Dendritic cell treated with granulocyte-macrophage colony-stimulating factor and Interleukin-4, amounts not matched to agents 40 ng/mL and 50 ng/mL, for 4 days (primary cell): ENCODE measurements at regions not wholly inside any gene's neighbourhood (a gene's known extent, or its start where the extent isn't known, plus 50 kb on each side); places are given as distances from the start of the nearest gene placed in this dataset.
"Not testable (repeated sequence)": the region's sequence is repeated elsewhere in the genome, so short reads cannot be mapped to it uniquely, and the experiment has no call there.

Experiments
- H3K27ac Mint-ChIP-seq: one replicate; pipeline ENCODE4 v1.8.0; 2022; ENCODE audit warnings: mild to moderate bottlenecking, mixed read lengths
- H3K27me3 Mint-ChIP-seq: one replicate; pipeline ENCODE4 v1.8.0; 2022; ENCODE audit warnings: mild to moderate bottlenecking, mixed read lengths
- H3K36me3 Mint-ChIP-seq: one replicate; pipeline ENCODE4 v1.8.0; 2022; ENCODE audit warnings: low read depth, mixed read lengths
- H3K4me1 Mint-ChIP-seq: one replicate; pipeline ENCODE4 v1.8.0; 2022; ENCODE audit warnings: low read depth, mixed read lengths
- H3K4me3 Mint-ChIP-seq: one replicate; pipeline ENCODE4 v1.8.0; 2022; ENCODE audit warnings: mild to moderate bottlenecking, moderate library complexity, mixed read lengths
- H3K9me3 Mint-ChIP-seq: one replicate; pipeline ENCODE4 v1.8.0; 2022; ENCODE audit warnings: mixed read lengths
- intact Hi-C: fragments of 100-400 bp; cut with micrococcal nuclease; formaldehyde crosslinking; loops from one replicate; pipeline ENCODE4 v1.15.0; 2022

- Mint-ChIP-seq H3K9me3 (no peaks in the 10 kb centered on the region), H3K27me3 (no peaks in the 10 kb centered on the region), H3K4me3 (no peak overlapping the region), H3K4me1 (no peaks in the 10 kb centered on the region), H3K36me3 (no peaks in the 10 kb centered on the region), H3K27ac (no peak overlapping the region)
- intact Hi-C loops = no loop called here
Measured at GRCh38 chr2:156765450-156765849, 329.3 kb downstream of the GPD2 start.

- intact Hi-C loops = no loop called here
- Mint-ChIP-seq H3K27me3 (no peaks in the 10 kb centered on the region), H3K36me3 (no peaks in the 10 kb centered on the region), H3K9me3 (peaks cover 6% of the 10 kb centered on the region), H3K4me1 (no peaks in the 10 kb centered on the region), H3K27ac (no peak overlapping the region), H3K4me3 (no peak overlapping the region)
Measured at GRCh38 chr2:156769802-156770201, 333.6 kb downstream of the GPD2 start.

DNA sequence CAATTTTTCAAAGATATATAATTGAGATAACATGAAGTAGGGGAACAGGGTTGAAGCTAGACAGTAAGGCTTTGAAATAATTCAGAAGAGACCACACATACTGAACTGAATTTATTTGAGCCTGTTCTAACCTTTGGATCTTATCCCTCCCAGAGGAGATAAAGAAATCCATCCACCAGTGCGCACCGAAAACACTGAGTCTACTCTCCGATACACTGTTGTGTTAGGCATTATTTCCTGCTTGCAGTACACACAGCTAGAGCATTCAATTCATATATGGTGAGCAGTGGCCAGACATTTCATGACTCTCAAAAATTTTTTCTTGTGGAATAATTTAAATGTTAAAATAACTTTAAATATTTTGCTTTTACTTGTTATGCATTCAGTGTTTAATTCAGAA lies 342.7 kb downstream of the GPD2 start:
- no peaks in the 10 kb centered on the region for H3K36me3 Mint-ChIP-seq
- H3K27me3 Mint-ChIP-seq = no peaks in the 10 kb centered on the region
- no peaks in the 10 kb centered on the region for H3K4me1 Mint-ChIP-seq
- no peak overlapping the region for H3K27ac Mint-ChIP-seq
- intact Hi-C loops = no loop called here
- peaks cover 16% of the 10 kb centered on the region for H3K9me3 Mint-ChIP-seq
- H3K4me3 Mint-ChIP-seq = no peak overlapping the region

DNA sequence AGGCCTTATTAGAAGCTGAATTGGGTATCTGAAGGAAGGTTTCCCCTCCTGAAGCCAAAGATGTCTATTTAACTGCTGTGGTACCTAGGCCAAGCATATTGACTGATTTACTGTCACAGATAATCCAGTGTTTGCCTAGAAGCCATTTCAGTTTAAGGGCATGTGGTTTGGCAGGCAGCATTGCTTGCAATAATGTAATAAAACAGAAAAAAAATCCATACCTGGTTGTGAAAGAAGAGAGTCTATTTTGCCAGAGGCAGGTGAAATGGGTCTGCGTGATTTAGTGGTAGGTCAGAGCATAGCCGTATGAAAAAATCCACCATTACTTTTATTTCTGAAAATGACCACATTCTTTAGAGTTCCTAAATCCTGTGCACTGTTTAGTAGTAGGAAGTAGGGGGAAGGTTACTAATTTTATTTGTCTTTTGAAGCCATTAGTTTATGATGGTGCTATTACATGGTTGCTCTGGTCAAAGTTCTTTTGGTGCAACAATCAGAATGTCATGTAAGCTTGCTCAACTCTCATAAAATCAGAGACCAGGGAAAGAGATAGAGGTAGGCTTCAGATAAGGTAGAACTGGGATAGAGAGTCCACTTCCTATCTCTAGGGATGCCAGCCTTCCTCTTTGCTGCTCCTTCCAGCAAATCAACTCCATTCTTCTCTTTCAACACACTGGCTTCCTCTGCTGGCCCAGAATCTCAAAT lies 343.4 kb downstream of the GPD2 start:
- Mint-ChIP-seq H3K4me1 (no peaks in the 10 kb centered on the region), H3K9me3 (peaks cover 11% of the 10 kb centered on the region), H3K36me3 (no peaks in the 10 kb centered on the region), H3K27ac (no peak overlapping the region), H3K27me3 (no peaks in the 10 kb centered on the region), H3K4me3 (no peak overlapping the region)
- intact Hi-C loops = no loop called here

GRCh38 chr2:156781677-156782076 lies 345.5 kb downstream of the GPD2 start:
- H3K9me3 Mint-ChIP-seq, H3K36me3 Mint-ChIP-seq, H3K27ac Mint-ChIP-seq, H3K4me3 Mint-ChIP-seq, intact Hi-C loops, H3K4me1 Mint-ChIP-seq, H3K27me3 Mint-ChIP-seq: not testable (repeated sequence)

DNA sequence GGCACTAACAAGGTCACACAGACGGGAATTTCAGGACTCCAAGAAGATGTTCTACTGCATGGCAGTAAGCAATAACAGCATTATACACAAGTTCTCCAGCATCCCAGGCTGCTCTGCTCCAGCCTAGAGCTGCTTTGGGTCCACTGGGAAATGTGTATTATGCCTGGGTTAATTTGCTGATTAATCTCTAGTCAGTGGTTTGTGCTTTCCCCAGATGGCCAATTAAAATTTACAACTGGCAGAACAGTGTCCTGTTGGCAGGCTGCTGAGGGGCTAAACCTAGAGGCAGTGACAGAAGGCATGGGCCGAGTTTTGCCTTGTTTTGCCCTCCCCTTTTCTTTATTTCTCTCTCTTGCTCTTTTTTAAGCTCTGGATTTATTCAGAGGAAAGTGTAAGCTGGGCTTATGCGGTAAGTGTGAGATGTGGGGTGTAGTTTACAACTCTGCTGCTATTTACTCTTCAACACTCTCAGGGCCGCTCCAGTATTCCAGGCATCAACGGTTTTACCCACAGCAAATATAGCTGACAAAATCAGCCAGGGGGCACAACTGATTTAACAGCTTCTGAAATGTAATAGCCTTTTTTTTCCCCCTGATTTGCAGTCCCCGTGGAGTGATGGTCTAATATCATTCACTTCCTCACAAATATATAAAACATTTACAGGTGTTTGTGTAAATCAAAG lies 348.0 kb downstream of the GPD2 start:
- no peaks in the 10 kb centered on the region for H3K27me3 Mint-ChIP-seq
- H3K27ac Mint-ChIP-seq = no peak overlapping the region
- intact Hi-C loops = no loop called here
- H3K4me1 Mint-ChIP-seq = no peaks in the 10 kb centered on the region
- H3K36me3 Mint-ChIP-seq = no peaks in the 10 kb centered on the region
- H3K9me3 Mint-ChIP-seq = no peaks in the 10 kb centered on the region
- no peak overlapping the region for H3K4me3 Mint-ChIP-seq

GRCh38 chr2:156787517-156787916 lies 351.3 kb downstream of the GPD2 start:
- no peaks in the 10 kb centered on the region for H3K9me3 Mint-ChIP-seq
- no peaks in the 10 kb centered on the region for H3K4me1 Mint-ChIP-seq
- intact Hi-C loops = no loop called here
- H3K27me3 Mint-ChIP-seq = no peaks in the 10 kb centered on the region
- H3K4me3 Mint-ChIP-seq = no peak overlapping the region
- no peak overlapping the region for H3K27ac Mint-ChIP-seq
- H3K36me3 Mint-ChIP-seq = no peaks in the 10 kb centered on the region

- Mint-ChIP-seq H3K27me3 (no peaks in the 10 kb centered on the region), H3K4me3 (no peak overlapping the region), H3K36me3 (no peaks in the 10 kb centered on the region), H3K27ac (no peak overlapping the region), H3K4me1 (no peaks in the 10 kb centered on the region), H3K9me3 (no peaks in the 10 kb centered on the region)
- intact Hi-C loops = no loop called here
Measured at GRCh38 chr2:156790343-156791037, 354.3 kb downstream of the GPD2 start.

- Mint-ChIP-seq H3K4me3 (no peak overlapping the region), H3K9me3 (no peaks in the 10 kb centered on the region)
- intact Hi-C loops = no loop called here
Measured at GRCh38 chr2:156792242-156792840, 356.2 kb downstream of the GPD2 start.

GRCh38 chr2:156797832-156798231 lies 361.7 kb downstream of the GPD2 start:
- Mint-ChIP-seq H3K36me3 (no peaks in the 10 kb centered on the region), H3K4me3 (no peak overlapping the region), H3K4me1 (no peaks in the 10 kb centered on the region), H3K27ac (no peak overlapping the region), H3K27me3 (no peaks in the 10 kb centered on the region), H3K9me3 (no peaks in the 10 kb centered on the region)
- intact Hi-C loops = no loop called here

More at GRCh38 chr2:156792242-156792840, 356.2 kb downstream of the GPD2 start:
- Mint-ChIP-seq H3K27me3 (no peaks in the 10 kb centered on the region), H3K27ac (no peak overlapping the region), H3K4me1 (no peaks in the 10 kb centered on the region), H3K36me3 (no peaks in the 10 kb centered on the region)

DNA sequence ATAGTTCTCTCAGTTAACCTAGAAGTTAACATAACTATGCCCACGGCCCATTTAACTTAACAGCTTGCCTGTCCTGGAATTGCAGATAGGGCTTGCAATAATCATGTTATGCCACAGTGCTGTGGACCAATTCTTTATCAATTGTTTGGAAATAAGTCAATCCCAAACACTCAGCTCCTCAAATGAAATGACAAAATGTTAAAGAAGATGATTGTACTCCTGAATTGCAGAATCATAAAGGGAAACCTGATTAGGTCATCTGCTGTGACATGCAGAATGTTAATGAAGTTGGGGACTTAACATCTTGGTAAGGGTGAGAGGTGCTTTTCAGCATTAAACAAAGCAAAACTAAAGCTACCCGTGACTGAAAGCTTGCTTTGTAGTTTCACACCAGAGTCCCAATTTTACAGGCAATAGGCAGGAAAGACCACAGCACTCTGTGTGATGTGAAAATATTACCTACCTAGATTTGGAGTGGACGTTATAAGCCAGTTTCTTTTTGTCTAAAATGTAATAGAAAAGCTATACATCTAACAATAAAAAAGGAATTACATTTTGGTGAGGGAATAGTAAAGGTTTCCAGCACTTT lies 364.0 kb downstream of the GPD2 start:
- Mint-ChIP-seq H3K9me3 (no peaks in the 10 kb centered on the region), H3K4me1 (no peaks in the 10 kb centered on the region), H3K27me3 (peaks cover 4% of the 10 kb centered on the region), H3K27ac (no peak overlapping the region), H3K4me3 (no peak overlapping the region), H3K36me3 (no peaks in the 10 kb centered on the region)
- intact Hi-C loops = no loop called here

DNA sequence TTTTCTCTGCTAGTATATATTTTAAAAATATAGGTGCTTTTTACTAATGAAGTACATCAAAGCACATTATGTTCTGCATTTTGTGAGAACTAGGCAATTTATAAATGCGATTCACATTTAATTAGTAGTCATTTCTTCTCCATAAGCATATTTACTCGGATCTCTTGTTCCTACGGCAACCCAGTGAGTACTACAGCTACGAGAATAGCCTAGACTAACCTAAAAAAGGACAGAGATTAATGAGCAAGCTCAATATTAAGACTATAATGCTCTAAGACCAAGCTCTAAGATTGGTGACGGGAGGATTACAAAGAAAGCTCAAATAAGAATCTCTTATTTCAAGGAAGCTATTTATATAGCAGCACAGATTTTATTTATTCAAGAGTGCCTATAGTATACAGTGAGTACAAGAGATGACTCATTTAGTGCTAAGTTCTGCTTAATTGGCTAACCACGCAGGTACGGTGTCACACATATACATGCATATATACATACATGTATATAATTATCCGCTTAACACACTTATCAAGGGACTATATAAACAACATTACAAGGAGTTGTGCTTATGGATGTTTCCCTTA lies 364.7 kb downstream of the GPD2 start:
- intact Hi-C loops = no loop called here
- Mint-ChIP-seq H3K27me3 (peaks cover 4% of the 10 kb centered on the region), H3K9me3 (no peaks in the 10 kb centered on the region), H3K4me3 (no peak overlapping the region), H3K4me1 (no peaks in the 10 kb centered on the region), H3K36me3 (no peaks in the 10 kb centered on the region), H3K27ac (no peak overlapping the region)

GRCh38 chr2:156803243-156803642 lies 367.1 kb downstream of the GPD2 start:
- intact Hi-C loops = no loop called here

More at GRCh38 chr2:156803243-156803642, 367.1 kb downstream of the GPD2 start:
- H3K27me3 Mint-ChIP-seq = peaks cover 4% of the 10 kb centered on the region
- no peaks in the 10 kb centered on the region for H3K9me3 Mint-ChIP-seq
- no peaks in the 10 kb centered on the region for H3K36me3 Mint-ChIP-seq
- H3K4me3 Mint-ChIP-seq = no peak overlapping the region
- no peak overlapping the region for H3K27ac Mint-ChIP-seq
- H3K4me1 Mint-ChIP-seq = no peaks in the 10 kb centered on the region
